ENCODE measurements at regions not wholly inside any gene's neighbourhood (a gene's known extent, or its start where the extent isn't known, plus 50 kb on each side); places are given as distances from the start of the nearest gene placed in this dataset.

GRCh38 chr6:147122823-147123222 is 81.4 kb upstream of the STXBP5 start:
- no TSS peak for BruUV-seq (replicated peaks)
- intact Hi-C loops (cut with micrococcal nuclease), result no loop called here
- no peak for TF ChIP-seq EZH2 (IDR thresholded peaks at IDR 0.05; ENCODE audit: low read length, unreplicated experiment)
- no peak for TF ChIP-seq CTCF (conservative IDR thresholded peaks at IDR 0.05; ENCODE audit: low read depth, low read length)
- TF ChIP-seq EZH2phosphoT487 (IDR thresholded peaks at IDR 0.05; ENCODE audit: borderline replicate concordance, low read length), result no peak

DNA sequence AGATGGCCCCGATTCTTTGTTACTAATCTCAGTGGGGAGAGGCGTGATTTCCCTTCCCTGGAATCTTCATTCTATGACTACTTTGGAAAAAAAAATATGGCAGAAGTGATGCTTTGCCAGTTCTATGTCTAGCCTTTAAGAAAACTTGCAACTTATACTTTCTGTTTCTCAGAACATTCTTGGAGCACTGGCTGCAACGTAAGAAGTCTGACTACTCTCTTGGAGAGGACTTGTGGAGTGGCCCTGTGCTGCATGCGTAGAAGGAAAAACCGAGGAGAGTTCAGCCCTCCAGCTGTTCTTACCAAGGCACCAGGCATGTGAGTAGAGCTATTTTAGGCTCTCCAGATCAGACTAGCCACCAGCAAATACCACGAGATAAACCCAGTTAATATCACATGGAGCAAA is 77.6 kb upstream of the STXBP5 start:
- Histone ChIP-seq H3K4me2 (ENCODE audit: low read length) (peak overlapping the region; percentile 2; the same call in 1 of the 2 replicates), H3F3A (ENCODE audit: low read length, unreplicated experiment) (no peaks in the 10 kb centered on the region), H2AFZ (ENCODE audit: low read length) (no peak overlapping the region), H4K20me1 (ENCODE audit: low read length) (no peaks in the 10 kb centered on the region), H3K36me3 (ENCODE audit: low read depth, low read length) (no peaks in the 10 kb centered on the region), H3K9me3 (ENCODE audit: low read length) (no peaks in the 10 kb centered on the region), H3K27ac (ENCODE audit: low read length) (peak overlapping the region; percentile 76), H3K4me1 (ENCODE audit: insufficient read depth, low read length) (peaks cover 8% of the 10 kb centered on the region), H3K9ac (ENCODE audit: low read length) (0 out of 2 replicates have a peak overlapping the region, but pooled peaks have one; percentile 36), H3K79me2 (ENCODE audit: low read length) (no peaks in the 10 kb centered on the region), H3K4me3 (ENCODE audit: low read length) (no peak overlapping the region), H3K27me3 (ENCODE audit: low read length) (no peaks in the 10 kb centered on the region), H3K9me2 (replicated peaks; ENCODE audit: low read length) (no peaks in the 10 kb centered on the region)
- ATAC-seq, result no peak
- no peak for DNase-seq
- intact Hi-C loops (cut with micrococcal nuclease), result no loop called here
- BruUV-seq (replicated peaks), result no TSS peak
- TF ChIP-seq CTCF (conservative IDR thresholded peaks at IDR 0.05; ENCODE audit: low read depth, low read length) (no peak), EZH2phosphoT487 (IDR thresholded peaks at IDR 0.05; ENCODE audit: borderline replicate concordance, low read length) (no peak), EZH2 (IDR thresholded peaks at IDR 0.05; ENCODE audit: low read length, unreplicated experiment) (no peak)
- ChIA-PET POLR2A (ENCODE audit: unreplicated experiment) (no interaction called here), CTCF (no interaction called here)

More at GRCh38 chr6:147122823-147123222, 81.4 kb upstream of the STXBP5 start:
- ChIA-PET CTCF (no interaction called here), POLR2A (ENCODE audit: unreplicated experiment) (no interaction called here)
- H3K4me1 ChIP-seq (ENCODE audit: insufficient read depth, low read length), result peaks cover 8% of the 10 kb centered on the region
- H4K20me1 ChIP-seq (ENCODE audit: low read length), result no peaks in the 10 kb centered on the region
- no peaks in the 10 kb centered on the region for H3F3A ChIP-seq (ENCODE audit: low read length, unreplicated experiment)
- H3K36me3 ChIP-seq (ENCODE audit: low read depth, low read length), result no peaks in the 10 kb centered on the region
- no peak for ATAC-seq
- H3K4me3 ChIP-seq (ENCODE audit: low read length), result no peak overlapping the region
- no peak overlapping the region for H3K4me2 ChIP-seq (ENCODE audit: low read length)
- no peaks in the 10 kb centered on the region for H3K27me3 ChIP-seq (ENCODE audit: low read length)
- no peaks in the 10 kb centered on the region for H3K79me2 ChIP-seq (ENCODE audit: low read length)
- H3K9me3 ChIP-seq (ENCODE audit: low read length), result no peaks in the 10 kb centered on the region
- no peak overlapping the region for H2AFZ ChIP-seq (ENCODE audit: low read length)
- H3K27ac ChIP-seq (ENCODE audit: low read length), result no peak overlapping the region
- no peaks in the 10 kb centered on the region for H3K9me2 ChIP-seq (replicated peaks; ENCODE audit: low read length)
- DNase-seq, result no peak
- H3K9ac ChIP-seq (ENCODE audit: low read length), result no peak overlapping the region

GRCh38 chr6:147127587-147127986 is 76.6 kb upstream of the STXBP5 start:
- Histone ChIP-seq H4K20me1 (ENCODE audit: low read length) (no peaks in the 10 kb centered on the region), H3F3A (ENCODE audit: low read length, unreplicated experiment) (no peaks in the 10 kb centered on the region), H2AFZ (ENCODE audit: low read length) (0 out of 2 replicates have a peak overlapping the region, but pooled peaks have one; percentile 19), H3K9me3 (ENCODE audit: low read length) (no peaks in the 10 kb centered on the region), H3K27me3 (ENCODE audit: low read length) (no peaks in the 10 kb centered on the region), H3K79me2 (ENCODE audit: low read length) (no peaks in the 10 kb centered on the region), H3K9ac (ENCODE audit: low read length) (peak overlapping the region; percentile 36), H3K27ac (ENCODE audit: low read length) (peak overlapping the region; percentile 76), H3K4me2 (ENCODE audit: low read length) (peak overlapping the region; percentile 76), H3K4me3 (ENCODE audit: low read length) (peak overlapping the region; percentile 29; the same call in 1 of the 2 replicates), H3K36me3 (ENCODE audit: low read depth, low read length) (no peaks in the 10 kb centered on the region), H3K9me2 (replicated peaks; ENCODE audit: low read length) (no peaks in the 10 kb centered on the region), H3K4me1 (ENCODE audit: insufficient read depth, low read length) (peaks cover 11% of the 10 kb centered on the region)
- intact Hi-C loops (cut with micrococcal nuclease), result no loop called here
- DNase-seq (peak; percentile 77), ATAC-seq (peak; percentile 58)
- POLR2A ChIA-PET (ENCODE audit: unreplicated experiment), result no interaction called here
- TF ChIP-seq CTCF (conservative IDR thresholded peaks at IDR 0.05; ENCODE audit: low read depth, low read length), result no peak
- no peak for TF ChIP-seq EZH2 (IDR thresholded peaks at IDR 0.05; ENCODE audit: low read length, unreplicated experiment)
- TF ChIP-seq EZH2phosphoT487 (IDR thresholded peaks at IDR 0.05; ENCODE audit: borderline replicate concordance, low read length), result no peak
- BruUV-seq (replicated peaks), result no TSS peak
- CTCF ChIA-PET, result interaction anchor here (0.6 kb wide), 1 partner anchor 100 kb away, joined by 3 read pairs; no protein-coding TSS in a partner anchor

All from PC-3 (cell line).